PC-3 (cell line): ENCODE measurements at regions not wholly inside any gene's neighbourhood (a gene's known extent, or its start where the extent isn't known, plus 50 kb on each side); places are given as distances from the start of the nearest gene placed in this dataset.

Source experiments
- EZH2 ChIP-seq: fragments of 300-600 bp; sonication (generic); IDR thresholded peaks from one replicate; pipeline ENCODE4 v1.6.1; 2017; ENCODE audit warnings: antibody characterized with exemption, mild to moderate bottlenecking, low read length; ENCODE audit not compliant: unreplicated experiment
- EZH2phosphoT487 ChIP-seq: fragments of 300-600 bp; sonication (generic); IDR thresholded peaks from 2 replicates; pipeline ENCODE4 v1.6.1; 2018; ENCODE audit warnings: mild to moderate bottlenecking, antibody characterized with exemption, low read length, borderline replicate concordance
- TF ChIP-seq, protein P1 (sequence below): fragments of 300-600 bp; sonication (generic); conservative IDR thresholded peaks from 2 replicates; pipeline ENCODE4 v1.5.1; 2017; ENCODE audit warnings: antibody characterized with exemption, low read depth, mild to moderate bottlenecking, low read length

DNA sequence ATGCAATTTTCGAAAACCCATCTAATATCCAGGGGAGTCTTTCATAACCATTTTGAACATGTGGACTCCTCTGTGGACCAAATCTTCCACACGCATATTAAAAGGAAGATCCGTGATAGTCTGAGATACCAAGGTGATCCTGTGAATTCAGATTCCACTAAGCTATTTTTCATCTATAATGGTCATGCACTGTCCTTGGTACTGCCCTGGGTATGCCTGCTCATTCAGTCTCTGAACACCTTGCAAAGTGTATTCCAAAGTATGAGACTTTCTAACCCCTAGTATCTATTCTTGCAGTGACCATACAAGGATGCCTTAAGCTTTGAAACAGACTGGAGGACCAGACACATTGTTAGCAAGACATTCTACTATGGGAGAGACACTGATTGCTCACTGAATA, 217.6 kb upstream of the CCDC150 start:
- TF ChIP-seq, protein P1, sequence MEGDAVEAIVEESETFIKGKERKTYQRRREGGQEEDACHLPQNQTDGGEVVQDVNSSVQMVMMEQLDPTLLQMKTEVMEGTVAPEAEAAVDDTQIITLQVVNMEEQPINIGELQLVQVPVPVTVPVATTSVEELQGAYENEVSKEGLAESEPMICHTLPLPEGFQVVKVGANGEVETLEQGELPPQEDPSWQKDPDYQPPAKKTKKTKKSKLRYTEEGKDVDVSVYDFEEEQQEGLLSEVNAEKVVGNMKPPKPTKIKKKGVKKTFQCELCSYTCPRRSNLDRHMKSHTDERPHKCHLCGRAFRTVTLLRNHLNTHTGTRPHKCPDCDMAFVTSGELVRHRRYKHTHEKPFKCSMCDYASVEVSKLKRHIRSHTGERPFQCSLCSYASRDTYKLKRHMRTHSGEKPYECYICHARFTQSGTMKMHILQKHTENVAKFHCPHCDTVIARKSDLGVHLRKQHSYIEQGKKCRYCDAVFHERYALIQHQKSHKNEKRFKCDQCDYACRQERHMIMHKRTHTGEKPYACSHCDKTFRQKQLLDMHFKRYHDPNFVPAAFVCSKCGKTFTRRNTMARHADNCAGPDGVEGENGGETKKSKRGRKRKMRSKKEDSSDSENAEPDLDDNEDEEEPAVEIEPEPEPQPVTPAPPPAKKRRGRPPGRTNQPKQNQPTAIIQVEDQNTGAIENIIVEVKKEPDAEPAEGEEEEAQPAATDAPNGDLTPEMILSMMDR, result no peak
- TF ChIP-seq EZH2, result no peak
- TF ChIP-seq EZH2phosphoT487, result no peak
